ENCODE measurements at regions not wholly inside any gene's neighbourhood (a gene's known extent, or its start where the extent isn't known, plus 50 kb on each side); places are given as distances from the start of the nearest gene placed in this dataset.
"Not testable (repeated sequence)": the region's sequence is repeated elsewhere in the genome, so short reads cannot be mapped to it uniquely, and the experiment has no call there.

DNA sequence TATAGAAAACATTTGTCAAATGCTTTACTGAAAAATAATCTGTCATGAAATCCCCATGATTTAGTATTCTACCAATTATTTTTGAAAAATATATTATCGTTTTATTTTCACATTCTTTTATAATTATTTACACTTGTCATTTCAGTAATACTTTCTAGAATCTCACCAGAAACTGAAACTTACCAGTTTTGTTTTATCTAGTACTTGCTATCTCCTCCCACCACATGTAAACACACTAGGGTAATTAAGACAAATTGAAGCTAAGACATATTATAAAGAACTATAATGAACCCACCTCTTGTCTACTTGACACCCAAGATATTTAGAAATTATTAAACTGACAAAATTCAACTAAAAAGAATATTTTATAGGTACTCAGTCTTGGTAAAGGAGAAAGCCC, 51.5 kb upstream of the GRM3 start:
- DNase-seq = no peak

DNA sequence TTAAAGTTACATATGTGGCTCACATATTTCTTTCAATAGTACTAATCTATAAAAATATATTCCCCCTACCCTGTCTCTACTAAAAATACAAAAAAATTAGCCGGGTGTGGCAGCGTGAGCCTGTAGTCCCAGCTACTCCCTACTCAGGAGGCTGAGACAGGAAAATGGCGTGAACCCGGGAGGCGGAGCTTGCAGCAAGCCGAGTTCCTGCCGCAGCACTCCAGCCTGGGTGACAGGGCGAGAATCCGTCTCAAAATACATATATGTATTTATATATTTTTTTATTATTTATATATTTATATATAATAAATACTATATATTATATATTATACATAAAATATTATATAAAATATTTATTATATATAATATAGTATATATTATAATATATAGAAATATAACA, 69.7 kb upstream of the GRM3 start:
- DNase-seq = no peak

DNA sequence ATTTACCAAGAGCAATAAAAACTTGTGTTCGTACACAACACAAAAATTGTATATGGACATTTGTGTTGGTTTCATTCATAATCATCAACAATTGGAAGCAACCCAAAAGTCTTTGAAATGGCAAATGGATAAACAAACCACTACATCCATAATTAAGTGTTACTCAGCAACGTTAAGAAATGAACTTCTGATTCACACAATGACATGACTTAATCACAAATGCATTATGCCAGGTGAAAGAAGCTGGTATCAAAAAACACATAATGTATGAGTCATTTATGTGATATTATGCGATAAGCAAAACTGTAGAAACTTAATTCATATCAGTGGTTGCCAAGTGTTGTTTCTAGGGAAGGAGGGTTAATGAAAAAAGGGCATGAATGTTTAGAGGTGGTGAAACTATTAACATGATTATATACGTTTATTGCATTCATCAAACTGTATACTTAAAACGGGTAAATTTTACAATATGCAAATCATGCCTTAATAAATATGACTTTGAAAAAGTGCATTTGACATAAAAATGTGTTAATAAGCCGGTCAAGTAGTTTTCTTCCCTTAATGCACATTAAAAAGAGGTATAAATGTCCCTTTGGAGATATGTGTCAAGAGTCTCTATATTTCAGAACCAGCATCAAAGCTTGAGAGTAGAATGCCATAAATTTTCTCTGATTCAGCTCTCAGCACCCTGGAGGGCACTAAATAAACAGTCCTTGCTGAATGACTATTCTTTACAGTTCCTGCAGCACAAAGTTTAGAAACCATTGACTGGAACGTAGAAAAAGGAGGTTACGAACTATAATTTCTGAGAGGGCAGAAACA, 84.8 kb upstream of the GRM3 start:
- DNase-seq = no peak

DNA sequence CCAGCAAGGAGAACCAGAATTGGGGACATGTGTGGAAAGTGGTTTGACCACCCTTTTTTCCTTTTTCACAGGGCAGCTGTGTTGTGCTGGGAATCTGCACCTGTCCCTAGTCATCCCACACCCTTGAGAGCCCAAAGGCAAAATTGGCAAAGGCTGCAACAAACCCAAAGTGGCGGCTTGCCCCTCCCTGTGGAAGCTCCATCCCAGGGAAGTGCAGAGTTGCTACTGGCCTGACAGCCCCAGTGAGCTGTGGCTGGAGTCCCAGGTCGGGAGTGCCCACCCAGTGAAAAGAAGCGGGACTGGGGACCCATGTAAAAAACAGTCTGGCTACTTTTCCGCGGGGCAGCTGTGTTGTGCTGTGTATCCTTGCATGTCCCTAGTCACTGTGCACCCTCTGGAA, 109.1 kb upstream of the GRM3 start:
- no peak for DNase-seq

DNA sequence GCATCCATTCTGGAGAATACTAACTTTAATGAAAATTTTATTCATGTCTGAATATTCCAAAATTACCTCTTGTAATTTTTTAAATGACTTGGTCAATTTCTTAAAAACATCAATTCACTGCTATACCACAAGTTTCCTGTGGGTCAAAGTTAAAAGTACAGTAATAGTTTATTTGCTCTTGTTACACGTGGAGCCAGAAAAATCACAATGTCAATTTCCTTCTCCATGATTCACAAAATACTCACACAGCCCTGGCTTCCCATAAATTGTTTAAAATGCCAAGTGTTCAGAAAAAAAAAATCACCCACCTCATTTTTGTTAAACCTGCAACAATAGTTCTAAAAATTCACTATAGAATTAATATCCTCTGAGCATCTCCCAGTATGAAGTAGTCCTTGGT, 139.5 kb upstream of the GRM3 start:
- no peak for DNase-seq

DNA sequence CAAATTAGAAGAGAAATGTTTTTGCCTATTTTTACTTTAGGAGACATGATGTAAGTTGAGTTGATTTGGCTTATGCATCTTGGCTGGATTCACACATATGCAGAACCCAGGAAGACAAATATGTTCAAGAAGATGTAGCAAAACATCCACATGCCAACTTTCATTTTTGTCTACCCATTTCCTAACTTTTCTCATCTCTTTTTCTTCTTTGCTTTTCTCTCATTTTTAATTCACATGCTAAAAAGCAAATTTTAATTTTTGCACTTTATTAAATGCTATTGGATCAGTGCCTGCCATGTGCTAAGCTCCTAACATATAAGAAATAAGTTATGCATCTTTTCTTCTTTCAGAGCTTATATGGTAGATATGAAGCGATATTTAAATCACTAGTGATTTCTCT, 143.7 kb upstream of the GRM3 start:
- DNase-seq = no peak

DNA sequence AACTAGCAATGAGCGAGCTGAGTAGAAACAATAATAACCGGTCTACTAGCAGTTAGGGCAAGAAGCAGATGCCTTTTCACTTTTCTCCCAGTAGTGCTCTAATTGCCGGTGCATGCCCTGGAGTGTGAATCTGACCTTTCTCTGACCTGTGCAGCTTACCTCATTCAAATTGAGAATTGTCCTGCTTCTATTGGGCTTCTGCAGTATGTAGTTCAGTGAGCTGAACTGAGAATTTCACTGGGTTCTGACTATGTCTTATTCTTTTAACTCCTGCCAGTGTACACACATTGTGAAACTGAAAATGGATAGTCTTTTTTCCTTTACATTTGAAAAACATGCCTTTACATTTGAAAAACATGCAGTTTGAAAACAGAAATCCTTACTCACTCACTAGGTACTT, 157.9 kb upstream of the GRM3 start:
- no peak for DNase-seq

DNA sequence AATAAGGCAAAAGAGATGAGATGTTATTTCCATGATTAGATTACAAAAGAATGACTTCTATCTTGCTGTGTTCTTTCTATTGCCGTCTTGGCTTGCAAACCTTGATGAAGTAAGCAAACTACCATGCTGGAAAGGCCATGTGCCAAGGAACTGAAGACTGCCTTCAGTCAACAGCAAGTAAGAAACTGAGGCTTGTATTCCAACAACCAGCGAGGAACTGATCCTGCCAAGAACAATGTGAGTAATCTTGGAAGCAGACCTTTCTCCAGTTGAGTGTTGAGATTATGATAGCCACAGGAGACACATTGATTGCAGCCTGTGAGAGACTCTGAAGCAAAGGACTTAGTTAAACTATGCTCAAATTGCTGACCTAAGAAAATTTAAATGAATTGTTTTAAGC, 164.6 kb upstream of the GRM3 start:
- DNase-seq = no peak

DNA sequence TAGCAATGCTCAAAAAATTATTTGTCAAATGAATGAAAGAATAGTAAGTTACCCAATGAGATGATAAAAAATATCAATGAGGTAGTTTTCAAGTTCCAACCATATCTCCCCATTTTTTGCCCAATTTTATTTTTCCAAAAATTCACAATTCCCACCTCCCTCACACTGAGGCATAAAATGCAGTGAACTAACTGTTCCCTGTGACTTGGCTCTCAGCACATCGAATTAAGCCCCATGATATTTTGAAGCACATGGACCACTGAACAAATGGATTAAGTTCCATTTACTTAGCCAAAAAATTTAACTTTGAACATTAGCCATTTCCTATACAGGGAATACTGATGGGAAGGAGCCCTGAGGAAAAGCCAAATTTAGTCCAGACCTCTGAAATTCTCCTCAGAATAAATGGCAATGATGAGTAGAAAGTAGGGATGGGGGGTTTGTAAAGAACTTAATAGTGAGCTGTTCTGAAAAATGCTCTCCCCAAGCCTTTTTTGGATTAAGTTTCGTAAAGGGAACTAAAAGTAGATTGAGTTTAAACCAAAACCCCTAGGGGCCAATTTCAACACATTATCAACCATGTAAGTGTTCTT, 166.3 kb upstream of the GRM3 start:
- no peak for DNase-seq

DNA sequence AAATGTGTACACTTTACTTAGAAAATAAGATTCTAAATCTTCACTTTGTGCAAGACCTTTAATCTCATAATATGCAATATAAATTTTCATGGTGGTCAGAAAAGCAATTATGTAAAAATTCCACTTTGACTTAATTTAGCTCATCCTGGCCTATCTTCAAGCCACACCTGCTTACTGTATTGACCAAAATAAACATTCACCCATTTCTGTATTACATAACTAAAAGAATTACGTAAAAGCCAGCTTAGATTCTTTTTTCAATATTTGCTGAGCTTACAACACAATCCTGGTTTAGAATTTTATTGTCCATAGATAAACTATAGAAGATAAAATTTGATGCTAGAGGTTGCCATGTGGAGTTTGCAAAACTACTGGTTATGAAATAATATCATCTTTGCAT, 172.9 kb upstream of the GRM3 start:
- no peak for DNase-seq

DNA sequence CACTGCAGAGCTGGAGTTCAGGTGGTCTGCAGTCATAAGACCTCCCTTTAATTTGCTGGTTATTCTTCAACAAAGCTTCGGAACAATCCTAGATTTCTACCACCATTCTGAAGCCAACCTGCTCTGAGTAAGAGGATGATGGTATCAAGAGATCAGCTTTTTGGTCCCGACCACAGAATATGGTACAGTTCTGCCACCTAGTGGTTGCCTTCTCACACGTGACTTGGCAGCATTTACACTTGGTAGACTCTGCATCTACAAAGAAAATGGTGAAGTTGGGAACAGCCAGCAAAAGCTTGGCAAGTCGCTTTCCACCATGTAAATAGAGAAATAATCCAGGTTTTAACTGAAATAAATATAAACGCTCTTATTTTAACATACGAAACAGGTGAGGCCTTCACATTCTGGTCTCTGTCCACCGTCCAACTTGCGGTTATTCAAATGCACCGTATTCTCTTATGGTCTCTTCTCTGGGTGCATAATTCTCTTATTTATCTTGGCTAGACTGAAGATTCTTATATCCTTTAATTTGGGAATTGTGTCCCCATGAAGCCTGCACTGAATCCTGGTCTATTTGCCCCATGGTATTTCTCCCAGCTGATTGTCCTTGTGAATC, 173.9 kb upstream of the GRM3 start:
- DNase-seq = peak in 1 of 2 experiments; percentile 2

DNA sequence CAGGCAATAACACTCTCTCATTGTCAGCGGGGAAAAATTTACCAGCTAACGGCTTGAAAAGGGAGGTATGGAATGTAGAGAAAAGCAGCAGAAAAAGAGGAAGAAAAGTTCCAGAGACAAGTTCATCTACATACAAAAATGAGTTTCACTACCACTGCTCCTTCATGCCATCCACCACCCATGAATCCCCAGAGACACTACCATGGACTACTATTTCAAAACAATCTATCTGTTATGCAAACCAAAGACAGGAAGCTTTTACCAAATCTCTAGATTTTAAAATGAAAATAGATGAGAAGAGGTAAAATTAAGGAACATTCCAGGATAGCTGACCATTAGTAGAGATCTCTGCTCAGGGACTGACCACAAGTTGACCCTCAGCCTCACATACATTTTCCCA, 189.0 kb upstream of the GRM3 start:
- no peak for DNase-seq

DNA sequence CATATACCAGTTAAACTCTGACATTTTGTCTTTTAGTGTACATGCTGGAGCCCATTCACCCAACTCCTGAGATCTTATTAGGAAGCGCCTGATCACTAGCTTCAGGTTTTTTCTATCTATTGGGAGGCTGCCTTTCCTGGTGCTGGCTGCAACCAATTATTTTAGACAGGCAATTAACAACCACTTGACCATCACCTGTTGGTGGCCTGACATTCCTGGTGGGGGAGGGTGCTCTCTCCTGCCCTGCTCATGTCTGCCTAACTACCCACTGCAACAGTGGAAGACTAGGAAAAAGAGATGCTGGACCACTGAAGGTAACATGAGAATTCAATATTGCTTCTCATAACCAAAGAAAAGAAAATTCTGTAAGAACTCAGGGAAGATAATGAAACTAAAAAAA, 190.3 kb upstream of the GRM3 start:
- no peak for DNase-seq

DNA sequence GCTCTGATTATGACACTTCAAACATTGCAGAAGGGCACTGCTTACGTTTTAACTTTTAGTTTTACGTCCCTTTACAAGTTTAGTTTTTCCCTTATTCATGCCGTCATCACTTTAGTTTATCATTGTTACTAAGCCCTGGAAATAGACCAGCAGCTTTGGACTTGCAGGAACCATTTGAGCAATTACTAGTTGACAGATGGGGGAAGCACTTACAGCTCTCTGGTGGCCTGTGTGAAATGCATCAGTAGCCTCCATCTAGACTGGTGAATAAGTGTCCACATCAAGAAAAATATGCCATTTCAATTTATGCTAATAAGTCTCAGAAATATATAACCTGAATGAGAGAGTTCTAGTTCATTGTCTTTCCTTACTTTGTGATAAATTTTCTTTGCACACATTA, 194.9 kb upstream of the GRM3 start:
- DNase-seq = no peak

DNA sequence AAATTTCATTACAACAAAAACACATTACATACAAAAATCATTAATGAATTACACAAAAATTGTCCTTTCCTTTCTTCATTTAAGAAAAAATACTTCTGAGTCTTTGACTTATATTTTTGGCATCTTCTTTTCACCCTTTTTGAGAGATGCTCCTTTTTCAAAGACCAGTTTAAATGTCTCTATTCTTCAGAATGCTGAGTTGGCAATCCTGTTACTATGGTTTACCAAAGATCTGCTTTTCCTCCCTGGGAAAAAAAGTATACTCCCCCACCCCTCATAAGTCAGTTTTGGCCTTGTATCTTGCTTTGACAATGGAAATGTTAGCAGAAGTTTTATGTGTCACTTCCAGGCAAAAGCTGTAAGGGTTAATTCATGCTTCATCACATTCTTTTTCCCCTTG, 198.4 kb upstream of the GRM3 start:
- no peak for DNase-seq

DNA sequence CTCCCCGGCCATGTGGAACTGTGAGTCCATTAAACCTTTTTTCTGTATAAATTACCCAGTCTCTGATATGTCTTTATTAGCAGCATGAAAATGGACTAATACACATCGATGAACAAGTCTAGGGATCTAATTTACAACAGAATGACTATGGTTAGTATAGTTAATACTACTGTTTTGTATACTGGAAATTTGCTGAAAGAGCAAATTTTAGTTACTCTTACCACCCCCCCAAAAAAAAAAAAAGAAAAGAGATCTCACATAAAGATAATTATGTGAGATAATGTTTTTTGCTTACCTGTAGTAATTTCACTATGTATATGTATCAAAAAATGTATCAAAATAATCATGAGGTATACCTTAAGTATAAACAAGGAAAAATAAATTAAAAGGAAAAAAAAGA, 199.5 kb upstream of the GRM3 start:
- no peak for DNase-seq

DNA sequence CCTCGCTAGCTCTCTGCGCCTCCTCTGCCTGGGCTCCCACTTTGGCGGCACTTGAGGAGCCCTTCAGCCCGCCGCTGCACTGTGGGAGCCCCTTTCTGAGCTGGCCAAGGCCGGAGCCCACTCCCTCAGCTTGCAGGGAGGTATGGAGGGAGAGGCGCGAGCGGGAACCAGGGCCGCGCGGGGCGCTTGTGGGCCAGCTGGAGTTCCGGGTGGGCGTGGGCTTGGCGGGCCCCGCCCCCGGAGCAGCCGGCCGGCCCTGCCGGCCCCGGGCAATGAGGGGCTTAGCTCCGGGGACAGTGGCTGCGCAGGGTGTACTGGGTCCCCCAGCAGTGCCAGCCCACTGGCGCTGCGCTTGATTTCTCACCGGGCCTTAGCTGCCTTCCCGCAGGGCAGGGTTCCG, 203.3 kb upstream of the GRM3 start:
- not testable (repeated sequence) for DNase-seq

DNA sequence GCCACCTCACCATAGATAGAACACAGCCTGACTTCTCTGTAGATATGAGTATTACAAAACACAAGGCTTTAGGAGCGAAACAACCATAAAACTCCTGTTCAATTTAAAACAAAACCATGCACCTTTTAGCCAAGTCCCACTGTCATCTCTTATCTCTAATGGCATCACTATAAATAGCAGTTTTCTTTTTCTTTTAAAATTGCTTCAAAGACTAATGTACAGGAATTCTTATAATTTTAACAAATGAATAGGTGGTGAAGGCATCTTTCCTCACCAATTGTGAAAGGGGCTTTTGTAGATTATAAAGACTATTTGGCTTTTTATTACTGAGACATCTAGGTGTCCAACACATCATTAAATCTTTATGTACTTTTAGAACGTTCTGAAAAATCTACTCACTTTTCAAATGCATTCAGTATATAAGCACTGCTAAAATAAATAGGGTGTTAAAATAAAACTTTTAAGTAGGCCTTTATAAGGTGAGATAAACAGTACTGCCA, 205.7 kb upstream of the GRM3 start:
- no peak for DNase-seq

DNA sequence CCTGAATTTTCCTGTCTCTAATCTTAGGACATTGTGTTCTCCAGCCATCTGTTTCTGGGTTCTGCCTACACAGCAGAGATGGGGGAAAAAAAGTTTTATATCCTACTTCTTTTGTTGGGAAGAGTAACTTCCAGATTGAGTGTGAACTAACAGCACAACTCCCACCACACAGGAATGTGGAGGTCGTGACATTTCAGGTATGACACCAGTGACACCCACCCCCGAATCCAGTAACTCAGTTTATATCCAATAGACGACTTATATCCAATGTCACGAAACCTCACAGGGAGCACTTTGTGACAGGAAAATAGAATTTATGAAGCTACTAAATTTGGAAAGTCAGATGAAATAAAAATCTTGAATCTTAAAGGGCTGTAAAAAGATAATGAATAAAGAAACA, 211.9 kb upstream of the GRM3 start:
- DNase-seq = no peak

DNA sequence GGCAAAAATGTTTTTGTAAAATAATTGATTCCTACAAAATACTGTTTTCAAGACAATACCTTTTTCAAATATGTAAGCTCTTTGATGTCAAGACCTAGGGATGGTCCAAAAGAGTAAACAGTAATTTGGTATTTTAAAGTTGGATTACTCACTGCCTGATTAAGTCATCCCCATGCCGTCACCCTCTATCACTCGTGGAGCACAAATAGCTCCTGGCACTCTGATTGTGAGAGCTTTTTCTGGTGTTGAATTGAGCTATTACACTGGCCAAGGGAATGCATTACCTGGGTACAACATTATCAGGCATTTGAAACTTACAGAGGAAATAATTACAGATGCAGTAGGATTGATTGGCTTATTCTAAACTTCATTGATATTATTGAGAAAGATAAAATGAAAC, 231.9 kb upstream of the GRM3 start:
- DNase-seq = no peak

DNA sequence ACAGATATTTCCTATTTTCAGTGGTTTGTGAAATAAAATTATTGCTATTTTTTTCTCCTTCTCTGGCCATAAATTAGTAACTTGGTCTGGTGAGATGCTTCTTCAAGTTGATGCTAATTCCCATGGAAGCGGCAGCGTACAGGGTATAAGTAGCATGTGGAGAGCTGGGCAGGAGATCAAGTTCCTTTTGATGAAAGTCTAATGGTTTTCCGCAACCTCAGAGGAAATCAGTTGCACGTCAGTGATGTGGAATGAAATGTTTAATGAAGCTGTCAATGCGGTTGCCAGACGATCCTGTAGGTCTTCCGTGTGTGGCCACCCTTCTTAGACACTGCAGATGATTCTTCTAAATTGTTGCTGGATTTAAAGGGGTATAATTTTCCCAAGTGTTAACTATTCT, 236.4 kb upstream of the GRM3 start:
- DNase-seq = no peak

DNA sequence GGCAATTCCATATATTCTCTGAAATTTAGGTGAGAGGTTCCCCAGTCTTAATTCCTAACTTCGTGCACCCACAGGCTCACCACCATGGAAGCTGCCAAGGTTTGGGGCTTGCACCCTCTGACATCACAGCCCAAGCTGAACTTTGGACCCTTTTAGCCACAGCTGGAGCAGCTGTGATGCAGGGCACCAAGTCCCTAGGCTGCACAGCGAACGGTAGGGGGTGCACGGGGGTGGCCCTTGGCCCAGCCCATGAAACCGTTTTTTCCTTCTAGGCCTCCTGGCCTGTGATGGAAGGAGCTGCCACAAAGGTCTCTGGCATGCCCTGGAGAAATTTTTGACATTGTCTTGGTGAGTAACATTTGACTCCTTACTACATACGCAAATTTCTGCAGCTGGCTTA, 251.9 kb upstream of the GRM3 start:
- no peak for DNase-seq

DNA sequence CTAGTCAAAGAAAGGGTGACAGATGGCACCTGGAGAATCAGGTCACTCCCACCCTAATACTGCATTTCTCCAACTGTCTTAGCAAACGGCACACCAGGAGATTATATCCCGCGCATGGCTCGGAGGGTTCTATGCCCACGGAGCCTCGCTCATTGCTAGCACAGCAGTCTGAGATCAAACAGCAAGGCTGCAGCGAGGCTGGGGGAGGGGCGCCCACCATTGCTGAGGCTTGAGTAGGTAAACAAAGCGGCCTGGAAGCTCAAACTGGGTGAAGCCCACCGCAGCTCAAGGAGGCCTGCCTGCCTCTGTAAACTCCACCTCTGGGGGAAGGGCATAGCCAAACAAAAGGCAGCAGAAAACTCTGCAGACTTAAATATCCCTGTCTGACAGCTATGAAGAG, 268.1 kb upstream of the GRM3 start:
- not testable (repeated sequence) for DNase-seq

DNA sequence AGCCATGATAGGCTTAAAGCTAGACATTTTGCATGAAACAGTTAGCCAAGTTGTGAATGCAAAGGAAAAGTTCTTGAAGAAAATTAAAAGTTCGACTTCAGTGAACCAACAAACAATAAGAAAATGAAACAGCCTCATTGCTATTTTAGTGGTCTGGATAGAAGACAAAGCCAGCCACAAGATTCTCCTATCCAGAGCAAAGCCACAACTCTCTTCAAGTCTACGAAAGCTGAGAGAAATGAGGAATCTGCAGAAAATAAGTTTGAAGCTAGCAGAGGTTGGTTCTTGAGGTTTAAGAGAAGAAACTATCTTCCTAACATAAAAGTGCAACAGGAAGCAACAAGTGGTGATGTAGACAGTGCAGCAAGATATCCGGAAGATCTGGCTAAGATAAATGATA, 271.4 kb upstream of the GRM3 start:
- no peak for DNase-seq
